Neutrophil (primary cell): ENCODE measurements at regions not wholly inside any gene's neighbourhood (a gene's known extent, or its start where the extent isn't known, plus 50 kb on each side); places are given as distances from the start of the nearest gene placed in this dataset.

ENCODE experiments used
- H3K27ac ChIP-seq: fragments of 200-600 bp; sonication (generic); 2 replicates; pipeline ENCODE4 v1.5.1; 2016; ENCODE audit warnings: mild to moderate bottlenecking, moderate library complexity
- H3K27me3 ChIP-seq: fragments of 200-600 bp; sonication (generic); 2 replicates; pipeline ENCODE4 v1.6.0; 2016; ENCODE audit warnings: mild to moderate bottlenecking
- H3K36me3 ChIP-seq: fragments of 200-600 bp; sonication (generic); 2 replicates; pipeline ENCODE4 v1.5.1; 2017
- H3K4me1 ChIP-seq, 2 experiments: fragments of 200-600 bp in 1 of 2; sonication (generic) in 1 of 2; 1 replicate in 1 of 2; 2 replicates in 1 of 2; pipeline versions ENCODE4 v1.5.1 to v1.6.1; 2013 to 2016; ENCODE audit warnings: low read depth in 1 of 2, low read length in 1 of 2, mild to moderate bottlenecking in 1 of 2, moderate library complexity in 1 of 2; ENCODE audit not compliant: control insufficient read depth in 1 of 2, insufficient read depth in 1 of 2
- H3K4me3 ChIP-seq, 2 experiments: fragments of 200-600 bp in 1 of 2; sonication (generic) in 1 of 2; 1 replicate in 1 of 2; 2 replicates in 1 of 2; pipeline ENCODE4 v1.5.1; 2013 to 2016; ENCODE audit warnings: low read depth in 1 of 2, low read length in 1 of 2, mild to moderate bottlenecking in 1 of 2, moderate library complexity in 1 of 2
- H3K9me3 ChIP-seq: fragments of 200-600 bp; sonication (generic); 2 replicates; pipeline ENCODE4 v1.5.1; 2016
- TF ChIP-seq, protein P1 (sequence below): fragments of 200-600 bp; sonication (generic); IDR thresholded peaks from 2 replicates; pipeline ENCODE4 v1.5.1; 2016; ENCODE audit warnings: antibody characterized with exemption

- TF ChIP-seq, protein P1, sequence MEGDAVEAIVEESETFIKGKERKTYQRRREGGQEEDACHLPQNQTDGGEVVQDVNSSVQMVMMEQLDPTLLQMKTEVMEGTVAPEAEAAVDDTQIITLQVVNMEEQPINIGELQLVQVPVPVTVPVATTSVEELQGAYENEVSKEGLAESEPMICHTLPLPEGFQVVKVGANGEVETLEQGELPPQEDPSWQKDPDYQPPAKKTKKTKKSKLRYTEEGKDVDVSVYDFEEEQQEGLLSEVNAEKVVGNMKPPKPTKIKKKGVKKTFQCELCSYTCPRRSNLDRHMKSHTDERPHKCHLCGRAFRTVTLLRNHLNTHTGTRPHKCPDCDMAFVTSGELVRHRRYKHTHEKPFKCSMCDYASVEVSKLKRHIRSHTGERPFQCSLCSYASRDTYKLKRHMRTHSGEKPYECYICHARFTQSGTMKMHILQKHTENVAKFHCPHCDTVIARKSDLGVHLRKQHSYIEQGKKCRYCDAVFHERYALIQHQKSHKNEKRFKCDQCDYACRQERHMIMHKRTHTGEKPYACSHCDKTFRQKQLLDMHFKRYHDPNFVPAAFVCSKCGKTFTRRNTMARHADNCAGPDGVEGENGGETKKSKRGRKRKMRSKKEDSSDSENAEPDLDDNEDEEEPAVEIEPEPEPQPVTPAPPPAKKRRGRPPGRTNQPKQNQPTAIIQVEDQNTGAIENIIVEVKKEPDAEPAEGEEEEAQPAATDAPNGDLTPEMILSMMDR, result no peak
- no peaks in the 10 kb centered on the region for H3K4me1 ChIP-seq
- H3K27me3 ChIP-seq, result no peaks in the 10 kb centered on the region
- H3K27ac ChIP-seq, result no peak overlapping the region
- H3K9me3 ChIP-seq, result no peaks in the 10 kb centered on the region
- peaks cover 6% of the 10 kb centered on the region for H3K36me3 ChIP-seq
- H3K4me3 ChIP-seq, result no peak overlapping the region
Observed at GRCh38 chr6:154885214-154885613, 109.9 kb upstream of the TIAM2 start.

- TF ChIP-seq, protein P1, result no peak
Observed at GRCh38 chr6:154886016-154886415, 109.1 kb upstream of the TIAM2 start.

GRCh38 chr6:154886471-154886870 lies 108.6 kb upstream of the TIAM2 start:
- TF ChIP-seq, protein P1, result no peak
- no peak overlapping the region for H3K4me3 ChIP-seq
- H3K4me1 ChIP-seq, result no peaks in the 10 kb centered on the region
- H3K9me3 ChIP-seq, result no peaks in the 10 kb centered on the region
- no peak overlapping the region for H3K27ac ChIP-seq
- no peaks in the 10 kb centered on the region for H3K27me3 ChIP-seq
- H3K36me3 ChIP-seq, result peaks cover 6% of the 10 kb centered on the region

More at GRCh38 chr6:154886016-154886415, 109.1 kb upstream of the TIAM2 start:
- Histone ChIP-seq H3K4me1 (no peaks in the 10 kb centered on the region), H3K4me3 (no peak overlapping the region), H3K9me3 (no peaks in the 10 kb centered on the region), H3K27me3 (no peaks in the 10 kb centered on the region), H3K27ac (no peak overlapping the region), H3K36me3 (peaks cover 6% of the 10 kb centered on the region)

DNA sequence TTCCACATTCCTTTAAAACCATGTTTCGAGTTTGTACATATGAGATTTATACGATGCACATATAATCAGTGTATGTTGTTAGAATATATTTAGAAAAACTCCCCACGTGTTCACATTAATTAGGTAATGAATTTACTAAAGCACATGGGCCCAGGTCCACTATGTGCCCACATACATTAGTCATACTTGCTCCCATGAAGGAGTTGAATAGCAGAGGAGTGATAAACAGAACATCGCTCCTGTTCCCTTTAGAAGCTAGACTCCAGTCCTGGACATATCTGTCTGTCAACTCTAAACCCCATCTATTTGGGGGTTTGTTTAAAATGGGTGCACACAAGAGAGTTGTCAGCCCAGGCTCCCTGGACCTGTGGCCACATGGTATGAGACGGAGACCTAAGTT lies 108.1 kb upstream of the TIAM2 start:
- no peaks in the 10 kb centered on the region for H3K27me3 ChIP-seq
- H3K36me3 ChIP-seq, result peaks cover 6% of the 10 kb centered on the region
- H3K4me1 ChIP-seq, result no peaks in the 10 kb centered on the region
- TF ChIP-seq, protein P1, result no peak
- no peak overlapping the region for H3K27ac ChIP-seq
- H3K9me3 ChIP-seq, result no peaks in the 10 kb centered on the region
- H3K4me3 ChIP-seq, result no peak overlapping the region

DNA sequence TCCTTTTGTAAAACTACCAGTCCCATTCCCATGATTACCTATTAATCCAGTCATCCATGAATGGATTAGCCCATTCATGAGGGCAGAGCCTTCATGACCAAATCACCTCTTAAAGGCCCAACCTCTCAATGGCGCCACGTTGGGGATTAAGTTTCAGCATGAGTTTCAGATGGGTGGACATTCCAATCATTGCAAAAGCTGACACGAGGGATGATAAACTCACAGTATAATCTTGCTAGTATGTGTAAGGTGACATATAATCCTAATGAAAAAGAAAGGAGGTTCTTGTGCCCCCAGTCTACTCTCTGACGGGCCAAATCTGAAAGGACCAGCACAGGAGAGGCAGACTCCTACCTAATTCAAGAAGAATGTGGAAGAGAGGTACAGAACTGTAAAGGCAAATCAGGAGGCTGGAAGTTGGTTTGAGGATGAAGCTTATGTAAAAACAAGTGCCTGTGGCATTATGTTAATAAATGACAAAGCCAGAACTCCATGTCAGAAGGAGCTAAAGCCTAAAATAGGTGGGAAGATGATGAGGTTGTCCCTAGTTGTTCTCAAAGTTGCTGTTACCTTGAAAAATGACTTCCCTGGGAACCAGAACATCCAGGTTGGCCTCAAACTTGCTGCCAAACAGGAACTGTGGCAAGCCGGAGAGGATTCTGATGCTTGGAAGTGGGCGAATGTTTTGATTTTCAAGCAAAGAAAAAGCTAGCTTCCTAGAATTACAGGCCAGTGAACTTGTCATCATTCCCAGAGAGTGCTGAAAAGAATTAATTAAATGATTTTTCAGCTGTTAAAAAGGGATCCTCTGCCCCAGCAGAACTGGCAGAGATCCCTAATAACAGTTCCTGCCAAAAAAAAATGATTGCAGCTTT lies 106.5 kb upstream of the TIAM2 start:
- no peaks in the 10 kb centered on the region for H3K9me3 ChIP-seq
- H3K36me3 ChIP-seq, result peaks cover 6% of the 10 kb centered on the region
- TF ChIP-seq, protein P1, result no peak
- no peak overlapping the region for H3K27ac ChIP-seq
- no peak overlapping the region for H3K4me3 ChIP-seq
- no peaks in the 10 kb centered on the region for H3K27me3 ChIP-seq
- no peaks in the 10 kb centered on the region for H3K4me1 ChIP-seq
